Gastroesophageal sphincter (tissue), 3 donors: ENCODE measurements at regions not wholly inside any gene's neighbourhood (a gene's known extent, or its start where the extent isn't known, plus 50 kb on each side); places are given as distances from the start of the nearest gene placed in this dataset.

Experiments
- CTCF ChIP-seq, 4 experiments: fragments of 200-600 bp in 2 of 4; fragments of 450-650 bp in 2 of 4; sonication (generic) in 1 of 4; IDR thresholded peaks; one replicate each; pipeline ENCODE4 v1.5.1; 2017 to 2019; ENCODE audit warnings: antibody characterized with exemption in 4 of 4, mild to moderate bottlenecking in 2 of 4, moderate library complexity in 2 of 4
- POLR2A ChIP-seq, 2 donors: fragments of 450-650 bp; IDR thresholded peaks; one replicate each; pipeline ENCODE4 v1.6.1; 2017; ENCODE audit warnings: antibody characterized with exemption in 2 of 2, mild to moderate bottlenecking in 2 of 2, moderate library complexity in 1 of 2

- TF ChIP-seq POLR2A (IDR thresholded peaks at IDR 0.05) (no peak), CTCF (IDR thresholded peaks at IDR 0.05) (no peak)
Observed at GRCh38 chr20:58070664-58071196, 157.7 kb downstream of the ANKRD60 start.
